GM23248 (cell line): ENCODE measurements at regions not wholly inside any gene's neighbourhood (a gene's known extent, or its start where the extent isn't known, plus 50 kb on each side); places are given as distances from the start of the nearest gene placed in this dataset.

Experiments
- DNase-seq: peaks from one replicate; pipeline ENCODE4 v3.0.0-alpha.2; 2015
- H2AFZ ChIP-seq: fragments of 200-600 bp; sonication (generic); 2 replicates; pipeline ENCODE4 v1.6.1; 2016; ENCODE audit warnings: antibody characterized with exemption
- H3F3A ChIP-seq: fragments of 200-600 bp; sonication (generic); 2 replicates; pipeline ENCODE4 v1.6.1; 2016; ENCODE audit warnings: mild to moderate bottlenecking, antibody characterized with exemption, mixed run types; ENCODE audit not compliant: insufficient read depth
- H3K27ac ChIP-seq: fragments of 200-600 bp; sonication (generic); 2 replicates; pipeline ENCODE4 v1.5.1; 2016; ENCODE audit warnings: mild to moderate bottlenecking
- H3K27me3 ChIP-seq: fragments of 200-600 bp; sonication (generic); replicated peaks from 2 replicates; pipeline ENCODE4 v1.6.1; 2016; ENCODE audit warnings: mild to moderate bottlenecking; ENCODE audit not compliant: insufficient read depth
- H3K36me3 ChIP-seq: fragments of 200-600 bp; sonication (generic); 2 replicates; pipeline ENCODE4 v1.6.1; 2016; ENCODE audit warnings: low read depth, mild to moderate bottlenecking
- H3K4me1 ChIP-seq: fragments of 200-600 bp; sonication (generic); 2 replicates; pipeline ENCODE4 v1.6.1; 2016; ENCODE audit warnings: mild to moderate bottlenecking; ENCODE audit not compliant: insufficient read depth
- H3K4me2 ChIP-seq: fragments of 200-600 bp; sonication (generic); one replicate; pipeline ENCODE4 v1.6.1; 2016; ENCODE audit warnings: mild to moderate bottlenecking; ENCODE audit not compliant: unreplicated experiment
- H3K4me3 ChIP-seq: fragments of 200-600 bp; sonication (generic); 2 replicates; pipeline ENCODE4 v1.5.1; 2016; ENCODE audit warnings: mild to moderate bottlenecking
- H3K79me2 ChIP-seq: fragments of 200-600 bp; sonication (generic); 2 replicates; pipeline ENCODE4 v1.6.1; 2016; ENCODE audit warnings: mild to moderate bottlenecking; ENCODE audit not compliant: insufficient read depth
- H3K9ac ChIP-seq: fragments of 200-600 bp; sonication (generic); 2 replicates; pipeline ENCODE4 v1.6.1; 2016; ENCODE audit warnings: mild to moderate bottlenecking
- H3K9me2 ChIP-seq: fragments of 200-600 bp; sonication (generic); 2 replicates; pipeline ENCODE4 v1.6.1; 2016; ENCODE audit warnings: mixed run types, mild to moderate bottlenecking, moderate library complexity; ENCODE audit not compliant: insufficient read depth
- H3K9me3 ChIP-seq: fragments of 200-600 bp; sonication (generic); one replicate; pipeline ENCODE4 v1.6.1; 2017; ENCODE audit warnings: low read depth
- H4K20me1 ChIP-seq: fragments of 200-600 bp; sonication (generic); 2 replicates; pipeline ENCODE4 v1.6.0; 2016; ENCODE audit not compliant: insufficient read depth
- EZH2 ChIP-seq: fragments of 200-600 bp; sonication (generic); IDR thresholded peaks from 2 replicates; pipeline ENCODE4 v1.6.1; 2018; ENCODE audit warnings: antibody characterized with exemption, mild to moderate bottlenecking; ENCODE audit not compliant: insufficient read depth, poor library complexity, severe bottlenecking
- EZH2phosphoT487 ChIP-seq: fragments of 200-600 bp; sonication (generic); IDR thresholded peaks from 2 replicates; pipeline ENCODE4 v1.6.1; 2018; ENCODE audit warnings: antibody characterized with exemption, moderate library complexity, mild to moderate bottlenecking, low read depth; ENCODE audit not compliant: insufficient read depth
- WGBS, 2 experiments: methylation state at CpG; one replicate each; pipeline ENCODE4 v1.1.6; 2015 to 2017; ENCODE audit warnings: low lambda C conversion rate in 2 of 2, low coverage in 1 of 2; ENCODE audit errors: missing lambda C conversion rate in 2 of 2; 5-methylcytosine and 5-hydroxymethylcytosine counted together
- in situ Hi-C: fragments of 300-500 bp; cut with MboI; formaldehyde crosslinking; loops from 2 replicates; pipeline ENCODE4 v1.15.0; 2020

- H3K4me2 ChIP-seq: no peak overlapping the region
- 9 to 13% methylated on average over 3 of the region's 3 CpGs for WGBS, 2 experiments
Observed at GRCh38 chr4:82268826-82269193, 105.0 kb downstream of the HNRNPD start.

GRCh38 chr4:82268050-82268825, 105.6 kb downstream of the HNRNPD start:
- peak overlapping the region; percentile 26 for H3K4me3 ChIP-seq
- peak; percentile 79 for DNase-seq
- no peaks in the 10 kb centered on the region for H3K9me3 ChIP-seq
- WGBS, 2 experiments: 3 to 4% methylated on average over 4 of the region's 4 CpGs
- H3K4me1 ChIP-seq: no peaks in the 10 kb centered on the region
- no peaks in the 10 kb centered on the region for H4K20me1 ChIP-seq
- no peaks in the 10 kb centered on the region for H3K79me2 ChIP-seq
- H3K9ac ChIP-seq: no peak overlapping the region
- in situ Hi-C loops: no loop called here
- no peaks in the 10 kb centered on the region for H3K9me2 ChIP-seq
- TF ChIP-seq EZH2phosphoT487 (no peak), EZH2 (no peak)
- peak overlapping the region; percentile 32 for H3K4me2 ChIP-seq
- H3K27ac ChIP-seq: no peak overlapping the region
- peak overlapping the region; percentile 77 for H2AFZ ChIP-seq
- H3F3A ChIP-seq: no peaks in the 10 kb centered on the region
- no peaks in the 10 kb centered on the region; the same call in 1 of the 2 replicates for H3K27me3 ChIP-seq
- H3K36me3 ChIP-seq: no peaks in the 10 kb centered on the region

More at GRCh38 chr4:82268826-82269193, 105.0 kb downstream of the HNRNPD start:
- Histone ChIP-seq H3K9me2 (no peaks in the 10 kb centered on the region), H3F3A (no peaks in the 10 kb centered on the region), H4K20me1 (no peaks in the 10 kb centered on the region), H3K27me3 (peaks cover 1% of the 10 kb centered on the region; the same call in 1 of the 2 replicates), H3K4me1 (no peaks in the 10 kb centered on the region), H3K4me3 (no peak overlapping the region), H3K79me2 (no peaks in the 10 kb centered on the region), H2AFZ (no peak overlapping the region), H3K9me3 (no peaks in the 10 kb centered on the region), H3K27ac (no peak overlapping the region), H3K36me3 (no peaks in the 10 kb centered on the region), H3K9ac (no peak overlapping the region)
- TF ChIP-seq EZH2: no peak
- TF ChIP-seq EZH2phosphoT487: no peak
- no peak for DNase-seq
- in situ Hi-C loops: no loop called here

GRCh38 chr4:82267506-82267905, 106.3 kb downstream of the HNRNPD start:
- WGBS, 2 experiments: 60 to 71% methylated on average over 4 of the region's 4 CpGs
- Histone ChIP-seq H3K4me1 (no peaks in the 10 kb centered on the region), H3K36me3 (no peaks in the 10 kb centered on the region), H3K79me2 (no peaks in the 10 kb centered on the region), H3K9me2 (no peaks in the 10 kb centered on the region), H3K27ac (no peak overlapping the region), H3K9ac (no peak overlapping the region), H3F3A (no peaks in the 10 kb centered on the region), H3K9me3 (no peaks in the 10 kb centered on the region), H2AFZ (no peak overlapping the region), H3K27me3 (no peaks in the 10 kb centered on the region; the same call in 1 of the 2 replicates), H3K4me2 (no peak overlapping the region), H3K4me3 (no peak overlapping the region), H4K20me1 (no peaks in the 10 kb centered on the region)
- in situ Hi-C loops: no loop called here
- DNase-seq: no peak
- TF ChIP-seq EZH2 (no peak), EZH2phosphoT487 (no peak)

- H3F3A ChIP-seq: no peaks in the 10 kb centered on the region
- H2AFZ ChIP-seq: no peak overlapping the region
- H3K4me3 ChIP-seq: no peak overlapping the region
- in situ Hi-C loops: no loop called here
- H3K9ac ChIP-seq: no peak overlapping the region
- no peaks in the 10 kb centered on the region for H3K79me2 ChIP-seq
- no peak overlapping the region for H3K4me2 ChIP-seq
- no peaks in the 10 kb centered on the region for H3K27me3 ChIP-seq
- H3K27ac ChIP-seq: no peak overlapping the region
- no peaks in the 10 kb centered on the region for H3K9me2 ChIP-seq
- no peaks in the 10 kb centered on the region for H3K36me3 ChIP-seq
- no peaks in the 10 kb centered on the region for H3K4me1 ChIP-seq
- 34 to 35% methylated on average over 2 of the region's 2 CpGs for WGBS, 2 experiments
- H3K9me3 ChIP-seq: no peaks in the 10 kb centered on the region
- no peak for TF ChIP-seq EZH2
- TF ChIP-seq EZH2phosphoT487: no peak
- DNase-seq: no peak
- no peaks in the 10 kb centered on the region for H4K20me1 ChIP-seq
Observed at GRCh38 chr4:82266345-82266744, 107.4 kb downstream of the HNRNPD start.

GRCh38 chr4:82261084-82261483, 112.7 kb downstream of the HNRNPD start:
- TF ChIP-seq EZH2 (no peak), EZH2phosphoT487 (no peak)
- Histone ChIP-seq H3K9me3 (no peaks in the 10 kb centered on the region), H3K9me2 (no peaks in the 10 kb centered on the region), H3K4me3 (no peak overlapping the region), H3K4me1 (no peaks in the 10 kb centered on the region), H3K27me3 (no peaks in the 10 kb centered on the region), H3K9ac (no peak overlapping the region), H3K36me3 (no peaks in the 10 kb centered on the region), H3K27ac (no peak overlapping the region), H3F3A (no peaks in the 10 kb centered on the region), H3K79me2 (no peaks in the 10 kb centered on the region), H2AFZ (no peak overlapping the region), H4K20me1 (no peaks in the 10 kb centered on the region), H3K4me2 (no peak overlapping the region)
- in situ Hi-C loops: no loop called here
- no peak for DNase-seq
- WGBS, 2 experiments: 52 to 58% methylated on average over 2 of the region's 2 CpGs
